Inferior parietal cortex (tissue), 1 donor: ENCODE measurements at regions not wholly inside any gene's neighbourhood (a gene's known extent, or its start where the extent isn't known, plus 50 kb on each side); places are given as distances from the start of the nearest gene placed in this dataset.

ENCODE experiments used
- DNase-seq: peaks from one replicate; pipeline ENCODE4 v3.0.0-alpha.2; 2016; ENCODE audit errors: extremely low spot score

- DNase-seq: no peak
Measured at GRCh38 chr3:54021071-54021470, 101.3 kb upstream of the CACNA2D3 start.

- DNase-seq: no peak
Measured at GRCh38 chr3:54020436-54020835, 101.9 kb upstream of the CACNA2D3 start.

GRCh38 chr3:54014067-54014466, 108.3 kb upstream of the CACNA2D3 start:
- no peak for DNase-seq

GRCh38 chr3:54008744-54009143, 113.6 kb upstream of the CACNA2D3 start:
- no peak for DNase-seq

- DNase-seq: no peak
Measured at GRCh38 chr3:54008099-54008498, 114.3 kb upstream of the CACNA2D3 start.

GRCh38 chr3:54004335-54004734, 112.7 kb upstream of the SELENOK start:
- no peak for DNase-seq

- no peak for DNase-seq
Measured at GRCh38 chr3:54003136-54003535, 111.5 kb upstream of the SELENOK start.

- DNase-seq: no peak
Measured at GRCh38 chr3:53999725-54000124, 108.1 kb upstream of the SELENOK start.

GRCh38 chr3:53998980-53999379, 107.3 kb upstream of the SELENOK start:
- no peak for DNase-seq

GRCh38 chr3:53997476-53997875, 105.8 kb upstream of the SELENOK start:
- DNase-seq: no peak

GRCh38 chr3:53996141-53996874, 104.6 kb upstream of the SELENOK start:
- no peak for DNase-seq

GRCh38 chr3:53994986-53995603, 103.4 kb upstream of the SELENOK start:
- peak; percentile 72 for DNase-seq

GRCh38 chr3:53991240-53991639, 99.6 kb upstream of the SELENOK start:
- DNase-seq: no peak

GRCh38 chr3:53989946-53990345, 98.3 kb upstream of the SELENOK start:
- DNase-seq: no peak

GRCh38 chr3:53989451-53989850, 97.8 kb upstream of the SELENOK start:
- no peak for DNase-seq

GRCh38 chr3:53978386-53978785, 86.7 kb upstream of the SELENOK start:
- DNase-seq: no peak

GRCh38 chr3:53975382-53975781, 83.7 kb upstream of the SELENOK start:
- no peak for DNase-seq

- no peak for DNase-seq
Measured at GRCh38 chr3:53974324-53974723, 82.7 kb upstream of the SELENOK start.

- no peak for DNase-seq
Measured at GRCh38 chr3:53973905-53974304, 82.2 kb upstream of the SELENOK start.

GRCh38 chr3:53970661-53971060, 79.0 kb upstream of the SELENOK start:
- DNase-seq: no peak

GRCh38 chr3:53969086-53969485, 77.4 kb upstream of the SELENOK start:
- no peak for DNase-seq

GRCh38 chr3:53965291-53965690, 73.6 kb upstream of the SELENOK start:
- no peak for DNase-seq

- DNase-seq: no peak
Measured at GRCh38 chr3:53957831-53958230, 66.2 kb upstream of the SELENOK start.

GRCh38 chr3:53956586-53956985, 64.9 kb upstream of the SELENOK start:
- DNase-seq: no peak
